ENCODE measurements at regions not wholly inside any gene's neighbourhood (a gene's known extent, or its start where the extent isn't known, plus 50 kb on each side); places are given as distances from the start of the nearest gene placed in this dataset.

DNA sequence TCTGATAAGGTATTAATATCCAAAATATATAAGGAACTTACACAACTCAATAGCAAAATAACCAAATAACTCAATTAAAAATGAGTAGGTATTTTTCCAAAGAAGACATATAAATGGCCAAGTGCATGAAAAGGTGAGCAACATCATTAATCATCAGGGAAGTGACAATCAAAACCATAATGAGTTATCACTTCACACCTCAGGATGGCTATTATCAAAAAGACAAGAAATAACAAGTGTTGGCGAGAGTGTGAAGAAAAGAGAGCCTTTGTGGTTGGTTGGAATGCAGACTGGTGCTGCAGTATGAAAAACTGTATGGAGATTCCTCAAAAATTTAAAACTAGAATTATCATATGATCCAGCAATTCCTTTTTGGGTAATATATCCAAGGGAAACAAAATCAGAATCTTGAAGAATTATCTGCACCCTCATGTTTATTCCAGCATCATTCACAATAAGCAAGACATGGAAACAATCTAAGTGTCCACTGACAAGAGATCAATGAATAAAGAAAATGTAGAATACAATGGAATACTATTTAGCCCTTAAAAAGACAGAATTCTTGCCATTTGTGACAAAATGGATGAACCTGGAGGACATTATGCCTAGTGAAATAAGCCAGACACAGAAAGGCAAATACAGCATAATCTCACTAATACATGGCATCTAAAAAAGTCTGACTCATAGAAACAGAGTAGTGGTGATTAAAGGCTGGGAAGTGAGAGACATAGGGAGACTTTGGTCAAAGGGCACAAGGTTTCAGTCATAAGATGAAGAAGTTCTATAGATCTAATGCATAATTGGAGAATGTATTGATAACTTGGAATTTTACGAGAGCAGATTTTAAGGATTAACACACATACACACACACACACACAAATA lies 175.6 kb downstream of the FOXA2 start:
- POLR2A ChIA-PET: no interaction called here
- TF ChIP-seq, protein P1, sequence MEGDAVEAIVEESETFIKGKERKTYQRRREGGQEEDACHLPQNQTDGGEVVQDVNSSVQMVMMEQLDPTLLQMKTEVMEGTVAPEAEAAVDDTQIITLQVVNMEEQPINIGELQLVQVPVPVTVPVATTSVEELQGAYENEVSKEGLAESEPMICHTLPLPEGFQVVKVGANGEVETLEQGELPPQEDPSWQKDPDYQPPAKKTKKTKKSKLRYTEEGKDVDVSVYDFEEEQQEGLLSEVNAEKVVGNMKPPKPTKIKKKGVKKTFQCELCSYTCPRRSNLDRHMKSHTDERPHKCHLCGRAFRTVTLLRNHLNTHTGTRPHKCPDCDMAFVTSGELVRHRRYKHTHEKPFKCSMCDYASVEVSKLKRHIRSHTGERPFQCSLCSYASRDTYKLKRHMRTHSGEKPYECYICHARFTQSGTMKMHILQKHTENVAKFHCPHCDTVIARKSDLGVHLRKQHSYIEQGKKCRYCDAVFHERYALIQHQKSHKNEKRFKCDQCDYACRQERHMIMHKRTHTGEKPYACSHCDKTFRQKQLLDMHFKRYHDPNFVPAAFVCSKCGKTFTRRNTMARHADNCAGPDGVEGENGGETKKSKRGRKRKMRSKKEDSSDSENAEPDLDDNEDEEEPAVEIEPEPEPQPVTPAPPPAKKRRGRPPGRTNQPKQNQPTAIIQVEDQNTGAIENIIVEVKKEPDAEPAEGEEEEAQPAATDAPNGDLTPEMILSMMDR (IDR thresholded peaks at IDR 0.05; ENCODE audit: insufficient read depth, low read depth, low read length): no peak

DNA sequence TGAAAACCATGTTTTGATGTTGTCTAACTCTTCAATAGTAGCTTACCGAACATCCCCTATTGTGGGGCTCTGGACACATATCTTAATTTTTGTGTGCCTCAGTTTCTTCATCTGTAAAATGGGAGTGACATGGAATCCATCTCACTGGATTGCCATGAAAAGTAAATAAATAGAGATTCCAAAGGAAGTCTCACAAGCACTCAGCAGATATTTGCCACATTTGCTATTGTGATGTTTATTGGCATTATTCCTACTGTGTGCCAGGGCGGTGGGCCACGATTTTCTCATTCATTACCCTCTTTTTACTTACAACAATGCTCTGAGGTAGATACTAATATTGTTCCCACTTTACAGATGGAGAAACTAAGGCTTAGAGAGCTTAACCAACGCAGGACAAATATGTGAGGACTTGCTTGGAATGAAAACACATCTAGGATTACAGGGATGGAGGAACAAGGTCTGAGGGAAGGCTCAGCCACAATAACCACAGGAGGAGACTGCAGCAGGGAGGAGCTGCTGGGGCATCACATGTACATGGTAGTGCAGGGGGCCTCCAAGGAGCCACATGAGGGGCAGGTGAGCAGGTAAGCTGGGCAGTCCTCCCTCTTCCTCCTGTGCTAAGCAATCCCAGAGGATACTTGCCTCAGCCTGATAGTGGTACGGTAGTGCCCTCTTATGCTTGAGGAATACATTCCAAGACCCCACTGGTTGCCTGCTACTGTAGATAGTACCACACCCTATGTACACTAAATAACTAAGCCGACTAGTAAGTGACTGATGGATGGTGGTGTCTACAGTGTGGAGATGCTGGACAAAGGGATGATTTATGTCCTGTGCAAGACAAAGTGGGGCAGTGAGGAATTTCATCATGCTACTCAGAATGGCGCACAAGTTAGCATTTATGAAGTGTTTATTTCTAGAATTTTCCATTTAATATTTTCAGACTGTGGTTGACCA lies 176.9 kb downstream of the FOXA2 start:
- TF ChIP-seq, protein P1 (IDR thresholded peaks at IDR 0.05; ENCODE audit: insufficient read depth, low read depth, low read length): no peak
- no peak for DNase-seq (ENCODE audit: low read depth)
- Histone ChIP-seq H3K4me3 (ENCODE audit: low read depth, low read length) (no peak overlapping the region), H3K27me3 (ENCODE audit: control insufficient read depth, insufficient read depth, low read length) (no peaks in the 10 kb centered on the region), H3K36me3 (ENCODE audit: control insufficient read depth, insufficient read depth, low read length) (no peaks in the 10 kb centered on the region)
- ChIA-PET CTCF (no interaction called here), POLR2A (no interaction called here)

More for the DNA sequence above, 175.6 kb downstream of the FOXA2 start:
- Histone ChIP-seq H3K4me3 (ENCODE audit: low read depth, low read length) (no peak overlapping the region), H3K27me3 (ENCODE audit: control insufficient read depth, insufficient read depth, low read length) (no peaks in the 10 kb centered on the region), H3K36me3 (ENCODE audit: control insufficient read depth, insufficient read depth, low read length) (no peaks in the 10 kb centered on the region)
- DNase-seq (ENCODE audit: low read depth): no peak
- CTCF ChIA-PET: no interaction called here

DNA sequence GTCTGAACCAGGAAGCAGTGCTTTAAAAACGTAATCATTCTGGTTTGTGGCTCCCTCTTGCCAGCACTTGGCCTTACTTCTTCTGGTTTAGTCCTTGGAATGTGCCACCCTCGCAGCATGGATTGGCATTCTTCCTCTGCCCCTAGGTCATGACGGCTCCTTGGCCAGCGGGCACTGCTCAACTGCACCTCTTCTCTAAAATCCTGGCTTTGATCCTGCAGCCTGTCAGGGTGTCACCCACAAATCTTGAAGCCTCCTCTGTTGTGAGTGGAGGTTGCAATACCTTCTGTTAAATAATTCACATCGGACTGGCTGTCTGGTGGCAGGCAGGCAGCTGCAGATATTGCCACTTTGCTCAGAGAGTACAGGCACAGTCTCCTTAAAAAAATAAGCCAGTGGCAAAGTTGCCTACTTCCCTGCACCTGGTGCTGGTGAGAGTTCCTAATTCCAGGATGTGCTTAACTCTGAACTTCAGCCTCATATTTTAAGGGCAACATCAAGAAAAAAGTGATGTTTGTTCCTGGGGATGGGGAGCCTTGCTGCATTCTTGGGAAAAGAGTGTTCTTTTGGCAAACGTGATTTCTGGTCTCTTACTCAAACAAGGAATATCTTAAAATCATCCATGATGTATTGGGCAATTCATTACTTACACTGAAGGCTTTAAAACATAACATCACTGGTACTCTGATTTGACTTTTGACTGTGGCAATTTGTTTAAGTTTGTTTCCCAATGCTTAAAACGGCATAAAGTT lies 179.8 kb downstream of the FOXA2 start:
- no peaks in the 10 kb centered on the region for H3K36me3 ChIP-seq (ENCODE audit: control insufficient read depth, insufficient read depth, low read length)
- POLR2A ChIA-PET: no interaction called here
- CTCF ChIA-PET: no interaction called here
- no peak overlapping the region for H3K4me3 ChIP-seq (ENCODE audit: low read depth, low read length)
- no peaks in the 10 kb centered on the region for H3K27me3 ChIP-seq (ENCODE audit: control insufficient read depth, insufficient read depth, low read length)
- TF ChIP-seq, protein P1 (IDR thresholded peaks at IDR 0.05; ENCODE audit: insufficient read depth, low read depth, low read length): no peak
- no peak for DNase-seq (ENCODE audit: low read depth)

DNA sequence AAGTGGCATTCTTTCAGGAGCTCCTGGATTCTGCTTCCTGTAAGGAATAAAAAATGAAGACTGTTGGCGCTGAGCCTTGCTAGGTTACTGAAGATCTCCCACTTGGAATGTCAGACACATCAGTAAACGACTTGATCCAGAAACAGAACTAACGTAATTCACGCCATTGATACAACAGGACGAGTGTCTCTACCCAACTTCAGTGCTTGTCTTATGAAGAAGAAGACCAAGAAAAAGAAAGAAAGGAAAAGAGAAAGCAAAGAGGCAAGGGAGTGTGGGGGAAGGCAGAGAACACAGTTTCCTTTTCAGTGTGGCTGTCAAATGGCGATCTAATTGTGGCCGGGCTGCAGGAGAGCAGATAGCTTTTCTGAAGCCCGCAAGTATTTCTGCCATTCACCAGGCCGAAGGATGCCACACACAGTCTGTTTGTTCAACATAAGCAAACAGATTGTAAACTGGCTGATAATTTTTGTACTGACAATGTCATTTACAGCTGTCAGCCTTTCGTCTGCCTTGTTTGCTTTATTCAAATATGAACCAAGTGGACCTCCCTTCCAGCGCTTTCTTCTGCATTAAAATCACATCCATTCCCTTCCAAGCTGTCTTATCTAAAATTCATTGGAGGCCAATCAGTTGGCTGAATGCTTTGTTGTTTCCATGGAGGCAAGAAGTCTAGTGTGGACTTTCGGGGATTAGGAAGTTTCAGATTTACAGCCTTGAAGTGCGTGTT lies 180.6 kb downstream of the FOXA2 start:
- H3K27me3 ChIP-seq (ENCODE audit: control insufficient read depth, insufficient read depth, low read length): no peaks in the 10 kb centered on the region
- CTCF ChIA-PET: interaction anchor here (0.7 kb wide), 1 partner anchor 21 kb away, joined by 3 read pairs; no protein-coding TSS in a partner anchor
- no peak overlapping the region for H3K4me3 ChIP-seq (ENCODE audit: low read depth, low read length)
- TF ChIP-seq, protein P1 (IDR thresholded peaks at IDR 0.05; ENCODE audit: insufficient read depth, low read depth, low read length): no peak
- POLR2A ChIA-PET: no interaction called here
- no peaks in the 10 kb centered on the region for H3K36me3 ChIP-seq (ENCODE audit: control insufficient read depth, insufficient read depth, low read length)
- no peak for DNase-seq (ENCODE audit: low read depth)

Data from BJ (cell line).